CD4-positive, alpha-beta T cell treated with Interleukin-4 for 1 hour (primary cell): ENCODE measurements at regions not wholly inside any gene's neighbourhood (a gene's known extent, or its start where the extent isn't known, plus 50 kb on each side); places are given as distances from the start of the nearest gene placed in this dataset.
A peak's percentile ranks its signal among the peaks of the same experiment; 100 is the strongest.

Experiments
- DNase-seq, 2 donors: peaks; one replicate each; pipeline ENCODE4 v3.0.0-alpha.2; 2020 to 2022

- DNase-seq: no peak
Measured at GRCh38 chr9:22288661-22289060, 158.0 kb upstream of the DMRTA1 start.

DNA sequence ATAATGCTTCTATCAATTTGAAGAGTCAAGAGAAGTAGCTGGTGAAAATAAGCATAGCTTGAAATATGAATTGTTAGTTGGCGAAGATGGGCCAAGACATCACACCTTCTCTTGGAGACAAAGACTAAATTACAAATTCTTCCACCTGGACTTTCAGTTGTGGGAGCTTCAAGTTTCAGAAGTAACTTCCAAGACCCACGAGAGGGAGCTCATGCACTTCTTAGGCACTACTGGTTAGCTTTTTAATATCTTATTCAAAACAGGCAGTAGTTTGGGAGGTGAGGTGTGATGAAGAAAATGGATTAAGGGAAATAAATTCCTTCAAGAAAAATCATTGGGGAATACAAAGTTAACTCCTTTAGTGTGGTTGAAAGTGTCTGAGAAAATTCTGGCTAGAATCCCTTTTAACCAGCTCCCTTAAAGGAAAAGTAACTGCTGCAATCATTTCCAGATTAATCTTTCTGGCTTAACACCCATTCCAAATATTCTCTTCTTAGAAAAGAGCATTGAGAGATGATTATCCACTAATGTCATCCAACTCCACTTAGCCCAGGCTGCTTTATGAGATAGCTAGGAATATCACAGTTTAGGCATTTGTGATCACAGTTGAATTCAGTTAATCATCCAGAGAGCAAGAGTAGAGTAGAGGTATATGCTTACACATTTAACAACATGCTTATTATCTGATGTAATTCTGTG, 139.5 kb upstream of the DMRTA1 start:
- peak in 1 of 2 donors; percentile 6 for DNase-seq

DNA sequence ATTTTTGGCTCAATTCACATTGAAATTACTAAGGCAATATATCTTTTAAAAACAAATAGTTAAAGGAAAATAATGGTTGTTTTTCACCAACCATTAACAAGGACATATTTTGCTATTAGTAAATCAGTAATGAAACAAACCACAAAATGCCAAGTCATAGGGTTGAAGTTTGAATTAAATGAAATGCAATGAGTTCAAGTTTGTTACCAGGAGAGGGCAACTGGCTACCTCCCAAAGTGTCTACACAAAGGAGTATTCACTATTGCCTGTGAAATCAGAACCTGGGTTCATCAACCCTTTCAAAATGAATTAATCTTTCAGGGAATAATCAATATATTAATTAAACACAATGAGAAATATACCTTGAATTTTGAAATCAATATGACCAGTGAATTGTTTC, 138.4 kb upstream of the DMRTA1 start:
- no peak for DNase-seq

GRCh38 chr9:22316645-22317044, 130.0 kb upstream of the DMRTA1 start:
- no peak for DNase-seq

- no peak for DNase-seq
Measured at GRCh38 chr9:22331533-22331932, 115.1 kb upstream of the DMRTA1 start.

GRCh38 chr9:22332202-22332601, 114.4 kb upstream of the DMRTA1 start:
- no peak for DNase-seq

GRCh38 chr9:22337261-22337660, 109.4 kb upstream of the DMRTA1 start:
- no peak for DNase-seq

DNA sequence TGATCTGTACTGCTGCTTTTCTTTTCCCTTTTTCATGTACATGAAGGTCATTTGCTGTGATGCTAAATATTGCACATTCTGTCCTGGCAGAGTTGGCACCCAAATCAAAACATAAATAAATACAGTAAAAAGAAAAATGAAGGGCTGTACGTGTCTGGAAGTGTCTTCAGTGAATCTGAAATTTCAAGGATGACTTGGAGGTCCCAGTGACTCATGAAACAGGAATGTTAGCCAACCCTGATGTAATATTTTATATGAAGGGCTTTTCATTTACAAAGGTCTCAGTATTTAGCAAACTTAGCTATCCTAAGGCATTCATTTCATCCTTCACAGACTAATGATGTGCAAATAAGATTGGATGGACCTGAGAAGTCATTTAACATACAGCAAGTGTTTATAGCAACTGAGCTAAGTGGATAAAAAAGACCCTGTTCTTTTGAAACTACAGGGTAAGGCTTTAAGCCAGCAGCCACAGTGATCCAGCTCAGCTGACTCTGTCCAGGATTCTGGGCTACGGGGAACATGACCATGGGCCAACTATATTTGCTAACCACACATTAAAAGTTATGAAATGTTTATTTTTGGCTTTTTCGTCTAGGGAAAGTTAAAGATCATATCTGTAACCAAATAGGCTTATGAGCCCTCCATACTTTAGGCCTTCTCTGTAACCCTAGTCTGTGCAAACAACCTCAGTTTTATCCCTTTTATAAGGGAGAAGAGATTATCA, 104.0 kb upstream of the DMRTA1 start:
- DNase-seq: no peak

DNA sequence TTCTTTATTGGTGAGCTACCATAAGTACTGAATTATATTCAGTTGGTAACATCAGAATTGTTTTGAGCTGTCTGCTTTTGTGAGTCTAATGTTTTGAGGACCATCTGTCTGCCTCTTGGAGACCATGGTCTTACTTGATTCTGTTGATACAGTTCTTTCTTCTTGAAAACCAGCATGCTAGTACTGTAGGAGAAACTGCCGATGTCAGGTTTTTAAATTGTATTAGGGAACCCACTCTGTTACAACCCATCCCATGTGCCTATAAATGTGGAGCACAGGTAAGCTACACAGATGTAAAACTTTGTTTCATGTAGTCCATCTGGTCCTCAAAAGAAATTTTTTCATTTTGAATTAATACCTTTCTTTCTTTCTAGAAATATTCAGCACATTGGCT, 103.4 kb upstream of the DMRTA1 start:
- no peak for DNase-seq

DNA sequence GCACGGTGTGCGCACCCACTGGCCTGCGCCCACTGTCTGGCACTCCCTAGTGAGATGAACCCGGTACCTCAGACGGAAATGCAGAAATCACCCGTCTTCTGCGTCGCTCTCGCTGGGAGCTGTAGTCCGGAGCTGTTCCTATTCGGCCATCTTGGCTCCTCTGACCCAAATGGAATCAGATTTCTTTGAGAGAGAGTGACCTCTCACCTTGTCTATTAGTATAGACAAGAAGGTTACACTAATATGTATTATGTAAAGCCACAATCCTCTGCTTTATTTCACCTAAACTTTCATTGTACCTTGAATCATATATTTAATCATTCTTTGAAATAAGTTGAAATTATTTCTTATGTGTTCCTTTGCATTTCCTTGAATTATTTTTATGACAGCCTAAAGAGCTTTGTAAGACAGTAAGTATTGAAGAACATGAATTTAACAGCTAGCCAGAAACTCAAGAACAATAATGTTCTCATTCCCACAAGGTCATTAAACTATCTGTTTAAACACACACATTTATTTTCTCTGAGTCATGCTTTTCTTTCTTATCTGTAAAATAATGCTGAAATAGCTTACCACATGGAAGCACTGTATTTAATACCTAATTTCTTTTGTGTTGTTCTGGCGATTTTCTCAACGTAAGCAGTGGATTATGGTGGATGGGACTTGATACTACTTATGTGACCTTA, 91.8 kb upstream of the DMRTA1 start:
- DNase-seq: no peak

- DNase-seq: no peak
Measured at GRCh38 chr9:22356985-22357384, 89.6 kb upstream of the DMRTA1 start.

DNA sequence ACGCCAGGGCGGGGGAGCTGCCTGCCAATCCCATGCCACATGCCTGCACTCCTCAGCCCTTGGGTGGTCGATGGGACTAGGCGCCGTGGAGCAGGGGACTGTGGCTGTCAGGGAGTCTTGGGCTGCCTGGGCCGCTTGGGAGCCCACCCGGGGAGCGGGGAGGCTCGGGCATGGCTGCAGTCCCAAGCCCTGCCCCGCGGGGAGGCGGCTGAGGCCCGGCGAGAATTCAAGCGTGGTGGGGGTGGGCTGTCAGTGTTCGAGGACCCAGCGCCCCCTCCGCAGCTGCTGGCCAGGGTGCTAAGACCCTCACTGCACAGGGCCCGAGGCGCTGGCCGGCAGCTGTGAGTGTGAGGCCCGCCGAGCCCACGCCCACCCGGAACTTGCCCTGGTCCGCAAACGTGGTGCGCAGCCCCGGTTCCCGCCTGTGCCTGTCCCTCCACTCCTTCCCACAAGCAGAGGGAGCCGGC, 83.2 kb upstream of the DMRTA1 start:
- no peak for DNase-seq

DNA sequence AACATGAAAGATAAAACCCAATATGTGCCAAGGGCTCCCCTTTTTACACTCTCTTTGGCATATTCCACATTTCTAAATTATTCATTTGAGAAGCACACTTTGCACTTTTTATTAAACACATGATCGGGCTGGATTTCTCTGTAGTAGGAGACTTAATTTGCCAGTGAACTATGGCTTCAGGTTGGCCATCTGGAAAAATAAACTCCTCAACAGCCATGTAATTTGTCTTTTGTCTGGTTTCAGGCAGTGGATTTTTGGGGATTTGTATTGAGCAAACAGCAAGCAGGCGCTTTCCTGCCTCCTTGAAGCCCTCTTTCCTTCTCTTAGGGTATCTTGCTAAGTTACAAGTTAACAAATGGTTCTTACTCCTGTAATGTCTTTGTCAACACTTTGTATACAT, 73.0 kb upstream of the DMRTA1 start:
- no peak for DNase-seq

DNA sequence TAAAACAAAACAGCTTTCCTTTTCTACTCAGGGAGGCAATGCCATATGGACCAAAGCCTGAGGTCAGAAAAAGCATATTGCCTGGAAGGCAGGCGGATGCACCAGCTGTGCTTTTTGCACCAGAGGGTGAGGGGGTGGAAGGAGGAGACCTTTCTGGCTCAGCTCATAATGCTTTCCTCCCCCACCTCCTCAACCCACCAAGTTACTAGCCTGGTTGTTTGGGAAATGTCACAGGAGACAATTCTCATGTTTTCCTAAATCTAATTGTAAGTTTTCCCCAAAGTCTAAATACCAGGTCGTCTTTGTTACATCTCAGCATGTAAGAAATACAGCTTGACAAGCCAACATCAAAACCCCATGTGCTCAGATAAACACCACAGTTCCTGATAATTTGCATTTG, 72.6 kb upstream of the DMRTA1 start:
- no peak for DNase-seq

GRCh38 chr9:22379272-22379671, 67.4 kb upstream of the DMRTA1 start:
- no peak for DNase-seq

GRCh38 chr9:22381170-22381569, 65.5 kb upstream of the DMRTA1 start:
- no peak for DNase-seq

GRCh38 chr9:22382331-22382730, 64.3 kb upstream of the DMRTA1 start:
- no peak for DNase-seq

GRCh38 chr9:22383718-22384117, 62.9 kb upstream of the DMRTA1 start:
- DNase-seq: no peak

- no peak for DNase-seq
Measured at GRCh38 chr9:22389271-22389670, 57.4 kb upstream of the DMRTA1 start.

- DNase-seq: no peak
Measured at GRCh38 chr9:22392523-22392922, 54.1 kb upstream of the DMRTA1 start.

- no peak for DNase-seq
Measured at GRCh38 chr9:22395687-22396141, 50.9 kb upstream of the DMRTA1 start.
